GM18505 (cell line): ENCODE measurements at regions not wholly inside any gene's neighbourhood (a gene's known extent, or its start where the extent isn't known, plus 50 kb on each side); places are given as distances from the start of the nearest gene placed in this dataset.

ENCODE experiments used
- ATAC-seq: cut with Tn5 transposase; IDR thresholded peaks from one replicate; pipeline ENCODE4 v1.9.1; 2021; ENCODE audit not compliant: unreplicated experiment
- POLR2A ChIP-seq: IDR thresholded peaks from 4 replicates; pipeline ENCODE4 v1.6.1; 2011; ENCODE audit warnings: borderline replicate concordance; ENCODE audit not compliant: insufficient read depth, insufficient read length; ENCODE audit errors: extremely low read depth

- no peak for ATAC-seq
- no peak for TF ChIP-seq POLR2A
Observed at GRCh38 chr14:22232933-22233332, 356.1 kb downstream of the DAD1 start.

- ATAC-seq, result no peak
- TF ChIP-seq POLR2A, result no peak
Observed at GRCh38 chr14:22232486-22232885, 356.5 kb downstream of the DAD1 start.

- ATAC-seq, result peak; percentile 61
- TF ChIP-seq POLR2A, result no peak
Observed at GRCh38 chr14:22231018-22231417, 358.0 kb downstream of the DAD1 start.

GRCh38 chr14:22230517-22230916, 358.5 kb downstream of the DAD1 start:
- no peak for ATAC-seq
- no peak for TF ChIP-seq POLR2A

GRCh38 chr14:22227084-22227483, 361.9 kb downstream of the DAD1 start:
- no peak for ATAC-seq
- TF ChIP-seq POLR2A, result no peak

- no peak for ATAC-seq
- TF ChIP-seq POLR2A, result no peak
Observed at GRCh38 chr14:22226381-22226780, 362.6 kb downstream of the DAD1 start.

GRCh38 chr14:22225516-22226140, 363.4 kb downstream of the DAD1 start:
- ATAC-seq, result no peak
- no peak for TF ChIP-seq POLR2A

- TF ChIP-seq POLR2A, result no peak
- no peak for ATAC-seq
Observed at GRCh38 chr14:22221508-22221907, 367.5 kb downstream of the DAD1 start.

GRCh38 chr14:22220427-22220826, 368.6 kb downstream of the DAD1 start:
- no peak for TF ChIP-seq POLR2A
- ATAC-seq, result no peak

- no peak for ATAC-seq
- TF ChIP-seq POLR2A, result no peak
Observed at GRCh38 chr14:22218728-22219127, 370.3 kb downstream of the DAD1 start.

- TF ChIP-seq POLR2A, result no peak
- no peak for ATAC-seq
Observed at GRCh38 chr14:22213120-22213519, 375.9 kb downstream of the DAD1 start.

GRCh38 chr14:22210906-22211305, 378.1 kb downstream of the DAD1 start:
- TF ChIP-seq POLR2A, result no peak
- no peak for ATAC-seq

- no peak for TF ChIP-seq POLR2A
- ATAC-seq, result no peak
Observed at GRCh38 chr14:22210026-22210425, 379.0 kb downstream of the DAD1 start.

- TF ChIP-seq POLR2A, result no peak
- no peak for ATAC-seq
Observed at GRCh38 chr14:22203036-22203435, 386.0 kb downstream of the DAD1 start.

GRCh38 chr14:22202313-22202712, 386.7 kb downstream of the DAD1 start:
- ATAC-seq, result no peak
- no peak for TF ChIP-seq POLR2A
